ENCODE measurements at regions not wholly inside any gene's neighbourhood (a gene's known extent, or its start where the extent isn't known, plus 50 kb on each side); places are given as distances from the start of the nearest gene placed in this dataset.
"Not testable (repeated sequence)": the region's sequence is repeated elsewhere in the genome, so short reads cannot be mapped to it uniquely, and the experiment has no call there.

DNA sequence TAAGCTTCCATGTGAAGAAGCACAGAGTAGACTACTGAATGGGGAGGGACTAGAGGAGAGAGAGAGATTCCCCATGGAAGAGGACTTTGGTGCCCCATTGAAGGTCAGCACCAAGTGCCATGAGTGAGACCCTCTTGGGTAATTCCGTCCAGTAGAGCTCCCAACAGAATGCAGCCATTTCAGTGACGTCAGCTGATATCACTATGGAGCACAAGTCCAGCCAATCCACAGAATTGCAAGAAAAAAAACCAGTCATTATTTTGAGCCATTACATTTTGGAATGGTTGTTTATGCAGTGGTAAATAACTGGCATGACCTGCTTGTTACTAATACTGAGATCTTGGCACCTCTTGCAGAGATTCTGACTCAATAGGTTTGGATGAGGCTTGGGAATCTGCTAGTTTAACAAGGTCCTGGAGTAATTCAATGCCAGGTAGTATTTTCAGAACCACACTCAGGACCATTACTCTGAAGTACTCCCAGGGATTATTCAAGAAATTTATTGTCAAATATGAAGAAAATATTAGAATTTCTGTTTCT, 52.6 kb upstream of the SP8 start:
- Histone ChIP-seq H3K27ac (no peak overlapping the region), H3K4me3 (no peak overlapping the region)

DNA sequence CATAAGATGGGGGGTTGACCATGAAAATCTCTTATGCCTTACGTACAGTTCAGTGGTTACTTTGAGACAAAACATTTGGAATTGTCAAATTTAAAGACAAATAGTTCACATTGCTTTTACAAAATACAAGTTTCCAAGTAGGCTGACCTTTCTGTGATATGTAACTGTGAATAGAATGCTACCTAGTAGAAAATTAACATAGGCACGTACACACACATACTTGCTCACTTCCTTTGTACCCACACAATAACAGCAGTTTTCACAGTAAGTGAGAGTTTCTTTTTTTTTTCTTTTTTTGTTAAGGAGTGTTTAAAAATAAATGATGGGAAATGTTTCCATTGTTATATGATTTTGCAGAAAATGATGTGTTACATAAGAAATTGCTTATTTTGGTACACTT, 53.3 kb upstream of the SP8 start:
- Histone ChIP-seq H3K27ac (no peak overlapping the region), H3K4me3 (no peak overlapping the region)

DNA sequence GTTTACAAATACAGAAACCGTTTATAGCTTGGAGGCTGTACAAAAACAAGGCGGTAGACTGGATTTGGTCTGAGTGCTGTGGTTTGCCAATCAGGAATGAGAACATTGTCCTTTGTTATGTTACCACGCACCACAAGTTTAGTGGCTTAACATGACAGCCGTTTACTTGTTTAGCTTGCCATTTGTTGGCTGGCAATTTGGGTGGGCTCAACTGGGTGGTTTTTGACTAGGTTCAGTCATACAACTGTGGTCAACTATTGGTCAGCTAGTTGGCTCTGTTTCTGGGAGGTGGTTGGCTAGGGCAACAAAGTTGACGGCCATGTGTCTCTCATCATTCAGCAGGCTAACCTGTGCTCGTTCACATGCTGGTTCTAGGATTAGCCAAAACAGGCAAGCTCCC, 60.1 kb upstream of the SP8 start:
- Histone ChIP-seq H3K27ac (no peak overlapping the region), H3K4me3 (no peak overlapping the region)

DNA sequence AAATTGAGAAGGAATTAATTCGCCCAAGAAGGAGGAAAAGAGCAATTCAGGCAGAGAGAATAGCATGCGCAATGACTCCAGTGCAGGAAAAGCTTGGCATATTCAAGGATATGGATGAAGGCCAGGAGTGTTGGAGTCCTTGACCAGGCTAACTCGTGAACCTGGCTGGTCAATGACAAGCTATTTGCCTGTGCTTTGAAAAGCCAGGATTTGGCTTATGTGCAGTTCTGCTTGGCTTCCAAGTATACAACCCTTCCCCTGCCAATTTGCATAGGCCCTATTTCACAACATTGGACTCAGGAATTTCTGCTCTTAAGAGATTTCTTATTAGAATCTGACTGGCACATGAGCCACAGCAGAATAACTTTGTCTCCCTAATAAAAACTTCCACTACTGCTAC, 72.3 kb upstream of the SP8 start:
- H3K4me3 ChIP-seq = no peak overlapping the region
- no peak overlapping the region for H3K27ac ChIP-seq

DNA sequence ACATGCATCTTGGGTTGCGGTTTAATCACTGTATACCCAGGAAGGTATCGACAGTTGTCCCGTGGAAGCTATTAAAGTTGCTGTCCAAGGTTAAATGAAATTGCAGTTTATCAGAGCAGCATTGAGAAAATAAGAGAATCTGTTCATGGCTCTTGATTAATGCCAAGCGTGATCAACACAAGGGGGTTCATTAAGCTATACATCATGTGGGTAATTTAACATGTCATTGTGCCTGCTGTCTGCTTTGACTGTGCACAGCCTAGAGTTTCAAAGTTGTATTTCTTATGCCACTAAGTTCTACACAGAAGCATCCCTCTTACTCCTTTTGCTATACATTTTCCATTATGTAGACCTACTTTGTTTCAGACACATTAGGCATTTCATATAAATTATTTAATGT, 74.8 kb upstream of the SP8 start:
- H3K27ac ChIP-seq = no peak overlapping the region
- H3K4me3 ChIP-seq = no peak overlapping the region

DNA sequence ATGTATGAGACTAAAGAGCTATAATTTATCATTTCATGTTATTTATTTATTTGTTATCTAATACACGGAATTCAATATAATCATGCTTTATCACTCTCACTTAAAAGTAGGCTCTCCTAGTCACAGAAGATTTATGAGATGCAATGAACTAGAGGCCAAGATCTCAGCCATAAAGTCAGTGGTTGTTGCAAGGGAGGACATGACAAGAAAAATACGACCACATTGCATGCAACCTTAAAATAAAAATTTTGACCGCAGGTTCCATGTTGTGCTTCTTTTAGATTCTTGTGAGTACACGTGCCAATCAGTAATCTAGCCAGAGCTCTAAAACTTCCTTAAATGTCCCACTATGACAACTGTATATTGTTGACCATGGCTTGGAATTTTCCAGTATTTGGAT, 75.9 kb upstream of the SP8 start:
- H3K27ac ChIP-seq = no peak overlapping the region

DNA sequence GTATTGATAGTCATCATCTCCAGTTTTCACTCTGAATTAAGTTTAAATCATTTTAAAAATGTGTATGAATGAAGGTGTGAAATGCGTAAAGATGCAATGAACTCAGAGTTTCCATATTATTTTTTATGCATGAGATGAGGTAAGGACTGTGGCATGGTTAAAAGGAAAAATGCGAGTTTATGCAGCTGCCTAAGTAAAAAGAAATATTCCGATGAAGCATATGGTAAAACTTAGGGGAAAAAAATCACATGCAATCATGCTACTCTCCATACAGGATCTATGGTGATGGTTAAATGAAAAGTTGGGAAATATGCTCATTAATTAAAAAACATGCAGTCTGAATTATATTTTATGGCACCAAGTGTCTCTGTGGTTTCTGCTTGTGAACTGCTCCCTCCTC, 77.5 kb upstream of the SP8 start:
- Histone ChIP-seq H3K4me3 (no peak overlapping the region), H3K27ac (no peak overlapping the region)

More for the DNA sequence above, 75.9 kb upstream of the SP8 start:
- no peak overlapping the region for H3K4me3 ChIP-seq

DNA sequence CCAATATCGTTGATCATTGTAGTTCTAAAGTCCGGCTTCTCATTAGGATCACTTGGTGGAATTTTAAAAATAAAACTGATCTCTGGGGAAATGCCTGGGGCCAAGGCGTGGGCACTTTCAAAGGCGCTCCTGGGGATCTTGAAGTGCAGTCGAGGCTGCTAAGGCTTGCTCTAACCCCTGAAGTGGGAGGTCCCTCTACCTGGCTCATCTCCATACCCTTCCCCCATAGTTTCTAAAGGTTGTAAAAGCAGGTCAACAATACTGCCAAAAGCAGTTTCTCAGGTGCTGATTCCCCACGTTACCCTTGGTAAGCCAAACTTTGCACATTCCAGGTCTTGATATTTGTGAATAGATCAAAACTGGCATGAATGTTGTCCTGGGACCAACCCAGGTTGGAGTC, 79.0 kb upstream of the SP8 start:
- no peak overlapping the region for H3K27ac ChIP-seq
- H3K4me3 ChIP-seq = no peak overlapping the region

DNA sequence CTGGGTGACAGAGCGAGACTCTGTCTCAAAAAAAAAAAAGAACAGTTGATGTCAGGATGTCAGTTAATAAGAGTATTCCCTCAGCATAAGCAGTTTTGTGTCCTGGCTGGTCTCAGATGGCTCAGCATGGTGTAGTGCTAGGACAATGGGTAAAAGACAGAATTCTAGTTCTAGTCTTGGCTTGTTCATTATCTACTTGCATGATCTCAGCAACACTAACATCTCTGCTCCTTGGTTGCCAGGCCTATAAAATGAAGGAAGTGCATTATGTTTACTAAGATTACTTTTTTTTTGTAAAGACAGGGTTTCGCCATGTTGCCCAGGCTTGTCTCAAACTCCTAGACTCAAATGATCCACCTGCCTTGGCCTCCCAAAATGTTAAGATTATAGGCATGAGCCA, 84.3 kb upstream of the SP8 start:
- no peak overlapping the region for H3K27ac ChIP-seq

DNA sequence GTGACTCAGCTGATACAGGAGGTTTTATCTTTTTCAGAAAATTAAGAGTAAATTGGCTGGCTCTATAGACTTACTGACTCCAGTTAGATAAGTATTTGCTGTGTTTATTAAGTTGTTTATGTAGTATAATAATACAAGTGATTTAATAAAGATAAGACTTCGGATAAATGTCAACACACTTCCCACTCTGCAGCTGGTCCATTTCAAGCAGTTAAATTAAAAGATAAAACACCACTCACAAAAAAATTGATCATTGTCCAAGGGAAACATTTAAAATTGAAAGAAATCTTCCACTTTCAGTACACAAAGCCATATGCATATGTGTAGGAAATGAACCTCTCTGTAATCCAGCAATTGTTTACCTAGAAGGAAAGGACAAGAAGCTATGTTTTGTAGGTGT, 106.1 kb upstream of the SP8 start:
- H3K4me3 ChIP-seq = no peak overlapping the region
- H3K27ac ChIP-seq = no peak overlapping the region

More for the DNA sequence above, 84.3 kb upstream of the SP8 start:
- no peak overlapping the region for H3K4me3 ChIP-seq

DNA sequence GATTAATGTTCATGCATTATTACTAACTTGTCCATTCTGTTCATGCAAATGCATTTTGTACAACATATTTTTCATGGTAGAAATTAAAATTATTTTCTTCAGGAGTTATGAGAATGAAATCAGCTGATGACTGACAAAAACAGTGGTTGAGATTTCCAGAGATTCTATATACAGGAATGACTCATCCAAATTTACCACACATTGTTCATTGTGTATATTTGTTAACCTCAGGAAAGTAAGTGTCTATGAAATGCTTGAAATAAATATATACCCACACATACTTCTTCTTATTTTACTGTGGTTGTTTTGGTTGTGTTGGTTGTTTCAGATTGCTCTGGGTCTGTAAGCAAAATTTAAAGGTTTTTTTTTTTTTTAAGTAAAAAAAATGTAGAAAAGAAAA, 108.1 kb upstream of the SP8 start:
- no peak overlapping the region for H3K4me3 ChIP-seq
- no peak overlapping the region for H3K27ac ChIP-seq

DNA sequence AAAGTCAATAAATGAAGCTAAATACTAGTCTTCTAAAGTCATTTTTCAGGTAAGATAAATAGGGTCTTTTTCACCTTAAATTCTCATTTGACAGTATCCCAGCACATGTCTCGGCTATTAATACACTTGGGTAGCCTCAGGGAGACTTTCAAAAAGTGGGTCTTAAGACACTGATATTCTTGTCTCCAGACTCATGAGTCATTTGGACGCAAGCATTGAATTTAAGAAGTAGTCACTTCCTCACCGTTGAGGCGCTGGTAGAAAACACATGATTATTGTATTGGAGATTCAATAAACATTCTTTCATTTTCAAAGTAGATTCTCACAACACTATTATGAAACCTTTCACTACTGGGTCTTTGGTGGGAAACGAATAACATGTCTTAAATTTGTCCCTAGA, 108.9 kb upstream of the SP8 start:
- no peak overlapping the region for H3K4me3 ChIP-seq
- H3K27ac ChIP-seq = no peak overlapping the region

DNA sequence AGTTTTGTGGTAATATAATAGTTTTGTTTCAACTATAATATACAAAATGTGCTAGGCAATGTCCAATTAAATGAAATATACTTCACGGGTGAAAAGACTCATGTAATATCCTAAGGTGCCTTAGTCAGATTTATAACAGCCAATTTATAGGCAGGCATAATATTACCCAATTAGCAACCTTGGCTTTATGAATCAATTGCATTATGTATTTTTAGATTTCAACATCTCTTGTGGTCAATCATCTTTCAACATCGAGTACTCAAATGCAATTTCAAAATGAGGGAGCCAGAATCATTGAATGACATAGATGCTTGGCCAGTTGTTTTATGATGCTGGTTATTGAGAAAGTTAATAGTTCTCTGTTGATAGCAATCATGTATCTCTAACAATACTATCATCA, 110.3 kb upstream of the SP8 start:
- H3K4me3 ChIP-seq = no peak overlapping the region
- H3K27ac ChIP-seq = no peak overlapping the region

DNA sequence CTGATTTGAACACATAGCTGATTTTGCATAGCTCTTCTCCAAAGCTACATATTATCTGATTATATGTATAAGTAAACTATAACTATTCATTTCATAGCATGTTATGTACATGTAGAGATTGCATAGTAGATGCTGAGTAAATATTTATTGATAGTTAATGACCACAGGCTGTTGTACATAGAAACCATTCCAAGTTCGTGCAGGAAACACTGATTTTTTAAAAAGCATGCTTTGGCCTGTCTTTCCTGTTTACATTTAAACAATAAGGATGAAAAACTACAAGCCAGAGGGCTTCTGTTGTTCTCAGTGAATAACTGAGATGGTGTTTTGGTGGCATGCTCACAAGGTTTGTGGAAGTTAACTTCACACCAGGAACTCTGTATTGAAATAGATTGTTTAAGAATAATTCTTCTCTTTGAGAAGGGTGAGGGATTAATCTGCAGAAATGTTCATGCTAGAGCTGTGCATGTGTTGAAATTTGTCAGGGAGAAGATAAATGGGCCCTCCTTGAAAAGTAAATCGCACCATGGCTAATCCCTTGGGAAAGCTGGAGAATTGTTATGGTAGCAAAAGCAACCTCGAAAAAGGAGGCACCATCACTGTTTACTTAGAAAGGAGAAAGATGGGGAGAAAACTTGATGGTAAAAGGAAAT, 120.2 kb upstream of the SP8 start:
- Histone ChIP-seq H3K27ac (no peak overlapping the region), H3K4me3 (no peak overlapping the region)

DNA sequence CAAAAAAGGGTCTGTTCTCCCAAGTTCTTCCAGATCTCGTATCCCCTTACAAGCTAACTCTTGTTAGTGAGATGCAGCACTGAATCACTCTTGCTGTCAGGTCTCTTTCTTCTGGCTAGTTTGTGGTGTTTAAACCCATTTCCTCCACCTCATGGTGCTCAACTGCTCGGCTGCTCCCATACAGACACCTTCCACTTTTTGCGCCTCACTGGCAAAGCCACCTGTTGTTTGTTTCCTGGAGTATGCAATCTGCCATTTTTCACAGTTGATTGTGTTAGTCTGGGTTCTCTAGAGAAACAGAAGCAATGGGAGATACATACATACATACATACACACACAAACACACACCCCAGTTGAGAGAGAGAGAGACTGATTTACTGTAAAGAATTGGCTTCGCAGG, 124.4 kb upstream of the SP8 start:
- no peak overlapping the region for H3K27ac ChIP-seq
- H3K4me3 ChIP-seq = no peak overlapping the region

DNA sequence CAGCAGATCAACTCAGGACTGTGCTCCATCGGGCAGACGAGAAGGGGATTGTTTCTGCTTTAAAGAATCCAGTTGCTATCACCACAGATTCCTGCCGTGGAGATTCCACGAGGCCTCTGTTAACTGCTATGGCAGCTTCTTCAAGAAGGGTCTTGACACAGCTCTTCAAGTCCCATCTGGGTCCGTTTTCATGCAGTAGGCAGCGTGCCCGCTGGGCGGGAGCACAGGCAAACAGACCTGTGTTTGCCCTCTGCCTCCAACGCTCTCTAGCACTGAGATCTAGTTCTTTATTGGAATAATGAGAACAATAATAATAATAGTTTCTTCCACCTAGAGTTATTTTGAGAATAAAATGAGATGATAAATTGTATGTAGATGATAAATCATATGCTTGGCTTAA, 127.2 kb upstream of the SP8 start:
- Histone ChIP-seq H3K4me3 (no peak overlapping the region), H3K27ac (no peak overlapping the region)

DNA sequence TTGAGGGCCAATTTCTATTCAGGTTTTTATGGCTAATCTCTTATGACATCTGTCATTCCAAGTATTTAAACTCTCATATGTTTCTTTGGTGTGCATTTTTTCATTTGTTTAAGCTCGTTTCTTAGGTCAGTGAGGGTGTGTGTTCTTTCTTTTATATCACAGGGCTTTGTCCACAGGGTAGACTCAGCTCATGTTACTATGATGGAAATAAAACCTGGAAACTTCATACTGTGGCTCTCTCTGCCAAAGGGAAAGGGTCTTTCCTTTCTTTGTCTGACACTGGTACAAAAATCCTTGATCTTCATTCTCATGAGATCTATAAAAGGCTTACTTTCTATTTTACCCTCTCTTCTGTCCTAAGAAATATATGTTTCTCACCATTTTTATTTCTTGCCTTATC, 129.6 kb upstream of the SP8 start:
- no peak overlapping the region for H3K27ac ChIP-seq

DNA sequence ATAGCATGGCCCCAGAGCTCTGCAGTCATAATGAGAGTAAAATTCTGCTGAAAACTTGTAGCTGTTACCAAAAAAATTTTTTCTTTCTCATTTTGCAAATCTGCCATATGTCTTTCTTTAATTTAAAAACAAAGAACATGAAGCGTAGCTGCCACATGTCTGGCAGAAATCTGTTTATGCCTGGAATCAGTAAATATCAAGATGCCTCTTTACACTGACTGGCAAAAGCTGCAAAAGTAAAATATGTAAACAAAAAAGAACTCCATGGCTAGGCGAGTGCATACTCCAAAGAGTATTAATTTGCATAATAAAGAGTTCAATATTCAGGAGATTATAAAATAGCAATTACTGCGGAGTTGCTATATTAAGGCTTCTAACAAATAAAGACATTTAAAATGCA, 130.9 kb upstream of the SP8 start:
- Histone ChIP-seq H3K27ac (no peak overlapping the region), H3K4me3 (no peak overlapping the region)

More for the DNA sequence above, 129.6 kb upstream of the SP8 start:
- H3K4me3 ChIP-seq = no peak overlapping the region

DNA sequence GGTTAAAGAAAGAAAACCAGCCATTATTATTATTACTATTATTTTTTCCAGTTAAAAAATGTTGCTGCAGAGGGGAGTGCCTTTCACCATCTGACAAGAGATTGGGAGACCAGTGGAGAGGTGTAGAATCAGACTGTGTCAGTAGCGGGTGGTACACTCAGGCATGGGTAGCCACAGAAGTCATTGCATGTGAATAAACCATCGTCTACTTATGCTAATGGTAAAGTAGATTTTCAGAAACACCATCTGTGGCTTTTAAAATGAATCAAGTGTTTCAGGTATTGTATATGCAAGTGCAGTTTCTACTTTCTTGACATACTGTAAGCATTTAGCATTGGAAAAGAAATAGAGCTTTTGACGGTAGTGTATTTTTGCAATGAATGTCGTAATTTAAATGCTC, 131.5 kb upstream of the SP8 start:
- Histone ChIP-seq H3K27ac (no peak overlapping the region), H3K4me3 (no peak overlapping the region)

DNA sequence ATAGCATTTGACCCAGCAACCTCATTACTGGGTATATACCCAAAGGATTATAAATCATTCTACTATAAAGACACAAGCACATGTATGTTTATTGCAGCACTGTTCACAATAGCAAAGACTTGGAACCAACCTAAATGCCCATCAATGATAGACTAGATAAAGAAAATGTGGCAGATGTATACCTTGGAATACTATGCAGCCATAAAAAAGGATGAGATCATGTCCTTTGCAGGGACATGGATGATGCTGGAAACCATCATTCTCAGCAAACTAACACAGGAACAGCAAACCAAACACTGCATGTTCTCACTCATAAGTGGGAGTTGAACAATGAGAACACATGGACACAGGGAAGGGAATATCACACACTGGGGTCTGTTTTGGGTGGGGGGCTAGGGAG, 140.5 kb upstream of the SP8 start:
- H3K27ac ChIP-seq, H3K4me3 ChIP-seq: not testable (repeated sequence)

DNA sequence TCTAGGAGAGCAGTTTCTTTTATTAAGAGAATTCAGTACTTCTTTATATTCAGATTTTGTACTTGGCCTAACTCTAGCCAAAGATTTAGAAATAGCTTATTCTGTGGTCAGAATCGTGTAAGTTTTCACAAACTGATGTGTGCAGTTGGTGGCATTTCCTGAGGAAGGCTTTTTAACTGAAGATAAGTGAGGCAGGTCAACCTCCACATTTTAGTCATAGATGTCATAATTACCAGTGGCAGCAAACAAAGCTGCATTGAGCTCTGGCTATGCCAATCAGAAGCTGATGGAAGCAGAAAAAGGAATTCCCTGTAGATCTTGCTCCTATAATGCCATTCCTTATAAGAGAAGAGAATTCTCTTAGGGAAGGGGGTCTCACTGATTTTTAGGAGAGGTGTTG, 141.3 kb upstream of the SP8 start:
- Histone ChIP-seq H3K4me3 (no peak overlapping the region), H3K27ac (no peak overlapping the region)

DNA sequence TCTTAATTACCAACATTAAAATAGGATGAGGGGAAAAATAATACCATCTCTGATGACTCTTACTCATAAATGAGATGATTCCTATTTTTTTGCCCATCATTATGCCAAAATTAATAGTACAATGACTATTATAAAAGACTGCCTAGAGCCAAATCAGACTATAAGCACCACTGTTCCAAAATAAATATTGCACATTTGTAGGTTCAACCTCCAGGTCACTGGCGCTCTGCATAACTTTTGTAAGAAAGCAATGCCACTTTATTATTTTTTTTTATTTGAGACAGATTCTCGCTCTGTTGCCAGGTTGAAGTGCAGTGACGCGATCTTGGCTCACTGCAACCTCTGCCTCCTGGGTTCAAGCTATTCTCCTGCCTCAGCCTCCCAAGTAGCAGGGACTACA, 142.5 kb upstream of the SP8 start:
- H3K4me3 ChIP-seq = no peak overlapping the region
- H3K27ac ChIP-seq = no peak overlapping the region
